GM23338 (cell line): ENCODE measurements at regions not wholly inside any gene's neighbourhood (a gene's known extent, or its start where the extent isn't known, plus 50 kb on each side); places are given as distances from the start of the nearest gene placed in this dataset.

Source experiments
- ATAC-seq: fragments of 200-7000 bp; cut with Tn5 transposase; 3 replicates; pipeline ENCODE4 v1.9.1; 2020
- DNase-seq: peaks from one replicate; pipeline ENCODE4 v3.0.0-alpha.2; 2015; ENCODE audit warnings: low spot score
- H2AFZ ChIP-seq: fragments of 200-600 bp; sonication (generic); 2 replicates; pipeline ENCODE4 v1.8.0; 2016; ENCODE audit warnings: antibody characterized with exemption, mild to moderate bottlenecking, moderate library complexity
- H3F3A ChIP-seq: fragments of 200-600 bp; sonication (generic); replicated peaks from 2 replicates; pipeline ENCODE4 v1.8.0; 2017; ENCODE audit warnings: antibody characterized with exemption, mixed run types, low read depth
- H3K27ac ChIP-seq: fragments of 200-600 bp; sonication (generic); 2 replicates; pipeline ENCODE4 v1.6.1; 2016; ENCODE audit warnings: low read depth
- H3K27me3 ChIP-seq: fragments of 200-600 bp; sonication (generic); 2 replicates; pipeline ENCODE4 v1.8.0; 2016; ENCODE audit warnings: mild to moderate bottlenecking, mixed run types, moderate library complexity; ENCODE audit not compliant: insufficient read depth
- H3K36me3 ChIP-seq: fragments of 200-600 bp; sonication (generic); 2 replicates; pipeline ENCODE4 v1.8.0; 2016; ENCODE audit warnings: mild to moderate bottlenecking; ENCODE audit not compliant: insufficient read depth
- H3K4me1 ChIP-seq: fragments of 200-600 bp; sonication (generic); 2 replicates; pipeline ENCODE4 v1.8.0; 2016; ENCODE audit warnings: mild to moderate bottlenecking, moderate library complexity; ENCODE audit not compliant: insufficient read depth
- H3K4me2 ChIP-seq: fragments of 200-600 bp; sonication (generic); 2 replicates; pipeline ENCODE4 v1.7.1; 2017; ENCODE audit warnings: mixed run types
- H3K4me3 ChIP-seq: fragments of 200-600 bp; sonication (generic); 2 replicates; pipeline ENCODE4 v1.6.1; 2016; ENCODE audit warnings: mixed run types
- H3K79me2 ChIP-seq: fragments of 200-600 bp; sonication (generic); replicated peaks from 2 replicates; pipeline ENCODE4 v1.8.0; 2017; ENCODE audit warnings: mild to moderate bottlenecking; ENCODE audit not compliant: insufficient read depth
- H3K9me2 ChIP-seq: fragments of 200-600 bp; sonication (generic); 2 replicates; pipeline ENCODE4 v1.8.0; 2017; ENCODE audit not compliant: insufficient read depth
- H4K20me1 ChIP-seq: fragments of 200-600 bp; sonication (generic); replicated peaks from 2 replicates; pipeline ENCODE4 v1.8.0; 2017; ENCODE audit warnings: mild to moderate bottlenecking; ENCODE audit not compliant: insufficient read depth
- H3K27ac Mint-ChIP-seq: 2 replicates; pipeline ENCODE4 v1.8.0; 2020; ENCODE audit warnings: inconsistent platforms, mild to moderate bottlenecking, moderate library complexity, mixed read lengths
- H3K27me3 Mint-ChIP-seq: 3 replicates; pipeline ENCODE4 v1.8.0; 2022; ENCODE audit warnings: low read depth, mild to moderate bottlenecking, moderate library complexity, mixed read lengths, inconsistent platforms; ENCODE audit not compliant: insufficient read depth, poor library complexity
- H3K36me3 Mint-ChIP-seq: 3 replicates; pipeline ENCODE4 v1.8.0; 2021; ENCODE audit warnings: low read depth, mild to moderate bottlenecking, inconsistent platforms, moderate library complexity, mixed read lengths
- H3K4me1 Mint-ChIP-seq: 3 replicates; pipeline ENCODE4 v1.8.0; 2020; ENCODE audit warnings: mild to moderate bottlenecking, inconsistent platforms, mixed read lengths
- H3K4me3 Mint-ChIP-seq: 3 replicates; pipeline ENCODE4 v1.8.0; 2021; ENCODE audit warnings: moderate library complexity, mild to moderate bottlenecking, inconsistent platforms, mixed read lengths
- H3K9me3 Mint-ChIP-seq: 3 replicates; pipeline ENCODE4 v1.8.0; 2020; ENCODE audit warnings: moderate library complexity, mild to moderate bottlenecking, inconsistent platforms, mixed read lengths
- EZH2 ChIP-seq: fragments of 200-600 bp; sonication (generic); IDR thresholded peaks from one replicate; pipeline ENCODE4 v1.8.0; 2017; ENCODE audit warnings: antibody characterized with exemption, mild to moderate bottlenecking, low read depth; ENCODE audit not compliant: unreplicated experiment
- NANOG ChIP-seq: IDR thresholded peaks from 2 replicates; pipeline ENCODE4 v1.6.1; 2016; ENCODE audit warnings: antibody characterized with exemption, borderline replicate concordance
- POLR2AphosphoS5 ChIP-seq: IDR thresholded peaks from 2 replicates; pipeline ENCODE4 v1.6.1; 2016; ENCODE audit warnings: antibody characterized with exemption, low read depth
- STAT1 ChIP-seq: IDR thresholded peaks from one replicate; pipeline ENCODE4 v1.6.1; 2016; ENCODE audit warnings: antibody characterized with exemption; ENCODE audit not compliant: unreplicated experiment
- ZNF331 ChIP-seq: fragments of 250-450 bp; sonication (Bioruptor Pico); IDR thresholded peaks from 2 replicates; pipeline ENCODE4 v1.5.0; 2020; ENCODE audit warnings: low read depth, mild to moderate bottlenecking, moderate library complexity
- TF ChIP-seq, protein P1 (sequence below), 2 experiments: fragments of 200-600 bp in 1 of 2; sonication (generic) in 1 of 2; conservative IDR thresholded peaks; 2 replicates each; pipeline versions ENCODE4 v1.5.1 to v1.6.1; 2016 to 2017; ENCODE audit warnings: antibody characterized with exemption in 2 of 2, low read depth in 2 of 2, mild to moderate bottlenecking in 2 of 2, moderate library complexity in 1 of 2
- TF ChIP-seq, protein P2 (sequence below): fragments of 250-450 bp; sonication (Bioruptor Pico); IDR thresholded peaks from 2 replicates; pipeline ENCODE4 v1.5.0; 2020; ENCODE audit warnings: mild to moderate bottlenecking, moderate library complexity

- Histone ChIP-seq H4K20me1 (no peaks in the 10 kb centered on the region), H3F3A (no peaks in the 10 kb centered on the region), H3K27me3 (no peaks in the 10 kb centered on the region), H2AFZ (no peak overlapping the region), H3K36me3 (no peaks in the 10 kb centered on the region), H3K4me3 (no peak overlapping the region), H3K79me2 (no peaks in the 10 kb centered on the region), H3K4me2 (no peak overlapping the region), H3K4me1 (no peaks in the 10 kb centered on the region), H3K9me2 (no peaks in the 10 kb centered on the region), H3K27ac (no peak overlapping the region)
- no peak overlapping the region for H3K4me3 Mint-ChIP-seq
- TF ChIP-seq EZH2 (no peak), POLR2AphosphoS5 (no peak), ZNF331 (CRISPR knock-in tag) (no peak), NANOG (no peak), STAT1 (no peak)
- TF ChIP-seq, protein P1, sequence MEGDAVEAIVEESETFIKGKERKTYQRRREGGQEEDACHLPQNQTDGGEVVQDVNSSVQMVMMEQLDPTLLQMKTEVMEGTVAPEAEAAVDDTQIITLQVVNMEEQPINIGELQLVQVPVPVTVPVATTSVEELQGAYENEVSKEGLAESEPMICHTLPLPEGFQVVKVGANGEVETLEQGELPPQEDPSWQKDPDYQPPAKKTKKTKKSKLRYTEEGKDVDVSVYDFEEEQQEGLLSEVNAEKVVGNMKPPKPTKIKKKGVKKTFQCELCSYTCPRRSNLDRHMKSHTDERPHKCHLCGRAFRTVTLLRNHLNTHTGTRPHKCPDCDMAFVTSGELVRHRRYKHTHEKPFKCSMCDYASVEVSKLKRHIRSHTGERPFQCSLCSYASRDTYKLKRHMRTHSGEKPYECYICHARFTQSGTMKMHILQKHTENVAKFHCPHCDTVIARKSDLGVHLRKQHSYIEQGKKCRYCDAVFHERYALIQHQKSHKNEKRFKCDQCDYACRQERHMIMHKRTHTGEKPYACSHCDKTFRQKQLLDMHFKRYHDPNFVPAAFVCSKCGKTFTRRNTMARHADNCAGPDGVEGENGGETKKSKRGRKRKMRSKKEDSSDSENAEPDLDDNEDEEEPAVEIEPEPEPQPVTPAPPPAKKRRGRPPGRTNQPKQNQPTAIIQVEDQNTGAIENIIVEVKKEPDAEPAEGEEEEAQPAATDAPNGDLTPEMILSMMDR (conservative IDR thresholded peaks at IDR 0.05; ENCODE audit: low read depth in 2 of 2): no peak
- H3K4me1 Mint-ChIP-seq: no peaks in the 10 kb centered on the region; the same call in 2 of the 3 replicates
- no peaks in the 10 kb centered on the region for H3K36me3 Mint-ChIP-seq
- DNase-seq: no peak
- no peaks in the 10 kb centered on the region for H3K9me3 Mint-ChIP-seq
- ATAC-seq: no peak
- no peak overlapping the region for H3K27ac Mint-ChIP-seq
- H3K27me3 Mint-ChIP-seq: no peaks in the 10 kb centered on the region
Observed at GRCh38 chr5:171509467-171509866, 90.0 kb downstream of the FGF18 start.

DNA sequence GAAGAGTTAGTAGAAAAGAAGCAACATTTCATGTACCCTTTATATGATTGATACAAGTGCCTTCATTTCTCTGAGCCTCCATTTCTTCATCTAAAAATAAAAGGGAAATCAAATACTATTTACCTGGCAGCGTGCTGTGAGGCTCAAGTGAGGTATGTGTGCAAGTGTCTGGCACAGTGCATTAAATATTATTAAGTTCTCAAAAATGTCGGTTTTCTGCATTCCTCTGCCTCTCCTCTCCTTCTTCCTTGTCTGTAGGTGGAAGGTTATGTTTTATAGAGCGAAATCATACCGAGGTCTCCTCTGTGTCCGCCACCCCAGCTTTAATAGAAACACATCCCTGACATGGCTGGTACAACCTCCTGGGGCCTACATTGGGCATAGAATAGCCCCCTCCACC is 93.0 kb downstream of the FGF18 start:
- no peaks in the 10 kb centered on the region for H3F3A ChIP-seq
- DNase-seq (no peak), ATAC-seq (no peak)
- H3K9me2 ChIP-seq: no peaks in the 10 kb centered on the region
- TF ChIP-seq, protein P2, sequence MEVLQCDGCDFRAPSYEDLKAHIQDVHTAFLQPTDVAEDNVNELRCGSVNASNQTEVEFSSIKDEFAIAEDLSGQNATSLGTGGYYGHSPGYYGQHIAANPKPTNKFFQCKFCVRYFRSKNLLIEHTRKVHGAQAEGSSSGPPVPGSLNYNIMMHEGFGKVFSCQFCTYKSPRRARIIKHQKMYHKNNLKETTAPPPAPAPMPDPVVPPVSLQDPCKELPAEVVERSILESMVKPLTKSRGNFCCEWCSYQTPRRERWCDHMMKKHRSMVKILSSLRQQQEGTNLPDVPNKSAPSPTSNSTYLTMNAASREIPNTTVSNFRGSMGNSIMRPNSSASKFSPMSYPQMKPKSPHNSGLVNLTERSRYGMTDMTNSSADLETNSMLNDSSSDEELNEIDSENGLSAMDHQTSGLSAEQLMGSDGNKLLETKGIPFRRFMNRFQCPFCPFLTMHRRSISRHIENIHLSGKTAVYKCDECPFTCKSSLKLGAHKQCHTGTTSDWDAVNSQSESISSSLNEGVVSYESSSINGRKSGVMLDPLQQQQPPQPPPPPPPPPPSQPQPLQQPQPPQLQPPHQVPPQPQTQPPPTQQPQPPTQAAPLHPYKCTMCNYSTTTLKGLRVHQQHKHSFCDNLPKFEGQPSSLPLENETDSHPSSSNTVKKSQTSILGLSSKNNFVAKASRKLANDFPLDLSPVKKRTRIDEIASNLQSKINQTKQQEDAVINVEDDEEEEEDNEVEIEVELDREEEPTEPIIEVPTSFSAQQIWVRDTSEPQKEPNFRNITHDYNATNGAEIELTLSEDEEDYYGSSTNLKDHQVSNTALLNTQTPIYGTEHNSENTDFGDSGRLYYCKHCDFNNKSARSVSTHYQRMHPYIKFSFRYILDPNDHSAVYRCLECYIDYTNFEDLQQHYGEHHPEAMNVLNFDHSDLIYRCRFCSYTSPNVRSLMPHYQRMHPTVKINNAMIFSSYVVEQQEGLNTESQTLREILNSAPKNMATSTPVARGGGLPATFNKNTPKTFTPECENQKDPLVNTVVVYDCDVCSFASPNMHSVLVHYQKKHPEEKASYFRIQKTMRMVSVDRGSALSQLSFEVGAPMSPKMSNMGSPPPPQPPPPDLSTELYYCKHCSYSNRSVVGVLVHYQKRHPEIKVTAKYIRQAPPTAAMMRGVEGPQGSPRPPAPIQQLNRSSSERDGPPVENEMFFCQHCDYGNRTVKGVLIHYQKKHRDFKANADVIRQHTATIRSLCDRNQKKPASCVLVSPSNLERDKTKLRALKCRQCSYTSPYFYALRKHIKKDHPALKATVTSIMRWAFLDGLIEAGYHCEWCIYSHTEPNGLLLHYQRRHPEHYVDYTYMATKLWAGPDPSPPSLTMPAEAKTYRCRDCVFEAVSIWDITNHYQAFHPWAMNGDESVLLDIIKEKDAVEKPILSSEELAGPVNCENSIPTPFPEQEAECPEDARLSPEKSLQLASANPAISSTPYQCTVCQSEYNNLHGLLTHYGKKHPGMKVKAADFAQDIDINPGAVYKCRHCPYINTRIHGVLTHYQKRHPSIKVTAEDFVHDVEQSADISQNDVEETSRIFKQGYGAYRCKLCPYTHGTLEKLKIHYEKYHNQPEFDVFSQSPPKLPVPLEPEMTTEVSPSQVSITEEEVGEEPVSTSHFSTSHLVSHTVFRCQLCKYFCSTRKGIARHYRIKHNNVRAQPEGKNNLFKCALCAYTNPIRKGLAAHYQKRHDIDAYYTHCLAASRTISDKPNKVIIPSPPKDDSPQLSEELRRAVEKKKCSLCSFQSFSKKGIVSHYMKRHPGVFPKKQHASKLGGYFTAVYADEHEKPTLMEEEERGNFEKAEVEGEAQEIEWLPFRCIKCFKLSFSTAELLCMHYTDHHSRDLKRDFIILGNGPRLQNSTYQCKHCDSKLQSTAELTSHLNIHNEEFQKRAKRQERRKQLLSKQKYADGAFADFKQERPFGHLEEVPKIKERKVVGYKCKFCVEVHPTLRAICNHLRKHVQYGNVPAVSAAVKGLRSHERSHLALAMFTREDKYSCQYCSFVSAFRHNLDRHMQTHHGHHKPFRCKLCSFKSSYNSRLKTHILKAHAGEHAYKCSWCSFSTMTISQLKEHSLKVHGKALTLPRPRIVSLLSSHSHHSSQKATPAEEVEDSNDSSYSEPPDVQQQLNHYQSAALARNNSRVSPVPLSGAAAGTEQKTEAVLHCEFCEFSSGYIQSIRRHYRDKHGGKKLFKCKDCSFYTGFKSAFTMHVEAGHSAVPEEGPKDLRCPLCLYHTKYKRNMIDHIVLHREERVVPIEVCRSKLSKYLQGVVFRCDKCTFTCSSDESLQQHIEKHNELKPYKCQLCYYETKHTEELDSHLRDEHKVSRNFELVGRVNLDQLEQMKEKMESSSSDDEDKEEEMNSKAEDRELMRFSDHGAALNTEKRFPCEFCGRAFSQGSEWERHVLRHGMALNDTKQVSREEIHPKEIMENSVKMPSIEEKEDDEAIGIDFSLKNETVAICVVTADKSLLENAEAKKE (CRISPR knock-in tag): no peak
- no peak for TF ChIP-seq NANOG
- no peaks in the 10 kb centered on the region for H3K79me2 ChIP-seq
- no peak overlapping the region for H3K4me2 ChIP-seq
- no peaks in the 10 kb centered on the region for H4K20me1 ChIP-seq
- H3K27me3 ChIP-seq: no peaks in the 10 kb centered on the region
- Mint-ChIP-seq H3K4me3 (no peak overlapping the region), H3K36me3 (no peaks in the 10 kb centered on the region), H3K9me3 (no peaks in the 10 kb centered on the region), H3K4me1 (no peaks in the 10 kb centered on the region), H3K27ac (no peak overlapping the region), H3K27me3 (no peaks in the 10 kb centered on the region)
- H2AFZ ChIP-seq: no peak overlapping the region
- H3K27ac ChIP-seq: no peak overlapping the region
- no peak overlapping the region for H3K4me3 ChIP-seq
- H3K4me1 ChIP-seq: no peaks in the 10 kb centered on the region
- no peaks in the 10 kb centered on the region for H3K36me3 ChIP-seq
